ENCODE measurements at regions not wholly inside any gene's neighbourhood (a gene's known extent, or its start where the extent isn't known, plus 50 kb on each side); places are given as distances from the start of the nearest gene placed in this dataset.

- no peak for TF ChIP-seq ZNF462 (CRISPR knock-in tag; IDR thresholded peaks at IDR 0.05)
- TF ChIP-seq EZH2 (IDR thresholded peaks at IDR 0.05; ENCODE audit: low read depth, unreplicated experiment) = no peak
- TF ChIP-seq ZNF331 (CRISPR knock-in tag; IDR thresholded peaks at IDR 0.05; ENCODE audit: low read depth) = no peak
These were observed 76.8 kb upstream of the UBE3A start (continued) for GRCh38 chr15:25515633-25516032.

- DNase-seq (ENCODE audit: low spot score) = peak; percentile 22
- H3K27me3 Mint-ChIP-seq (ENCODE audit: insufficient read depth, low read depth, poor library complexity) = peaks cover 9% of the 10 kb centered on the region
- no peaks in the 10 kb centered on the region for H3K36me3 ChIP-seq (ENCODE audit: insufficient read depth)
- peaks cover 28% of the 10 kb centered on the region for H3K4me1 Mint-ChIP-seq
- no peaks in the 10 kb centered on the region; the same call in 2 of the 3 replicates for H3K36me3 Mint-ChIP-seq (ENCODE audit: low read depth)
- H3F3A ChIP-seq (replicated peaks; ENCODE audit: low read depth) = no peaks in the 10 kb centered on the region
- no peaks in the 10 kb centered on the region; the same call in 2 of the 3 replicates for H3K9me3 Mint-ChIP-seq
- H3K4me3 Mint-ChIP-seq = no peak overlapping the region
- H3K4me3 ChIP-seq = no peak overlapping the region
- H3K9me2 ChIP-seq (ENCODE audit: insufficient read depth) = peaks cover 6% of the 10 kb centered on the region; the same call in 1 of the 2 replicates
- H3K27me3 ChIP-seq (ENCODE audit: insufficient read depth) = no peaks in the 10 kb centered on the region
- H3K79me2 ChIP-seq (replicated peaks; ENCODE audit: insufficient read depth) = no peaks in the 10 kb centered on the region
- no peak overlapping the region for H2AFZ ChIP-seq
- TF ChIP-seq CREB1 (CRISPR knock-in tag; IDR thresholded peaks at IDR 0.05; ENCODE audit: low read depth) = no peak
- no peaks in the 10 kb centered on the region for H4K20me1 ChIP-seq (replicated peaks; ENCODE audit: insufficient read depth)
- no peak for ATAC-seq
- no peak overlapping the region for H3K27ac ChIP-seq (ENCODE audit: low read depth)
- no peak overlapping the region for H3K4me2 ChIP-seq
- peaks cover 19% of the 10 kb centered on the region for H3K4me1 ChIP-seq (ENCODE audit: insufficient read depth)
- no peak overlapping the region for H3K27ac Mint-ChIP-seq
These were observed 75.7 kb upstream of the UBE3A start for GRCh38 chr15:25514522-25514921.

DNA sequence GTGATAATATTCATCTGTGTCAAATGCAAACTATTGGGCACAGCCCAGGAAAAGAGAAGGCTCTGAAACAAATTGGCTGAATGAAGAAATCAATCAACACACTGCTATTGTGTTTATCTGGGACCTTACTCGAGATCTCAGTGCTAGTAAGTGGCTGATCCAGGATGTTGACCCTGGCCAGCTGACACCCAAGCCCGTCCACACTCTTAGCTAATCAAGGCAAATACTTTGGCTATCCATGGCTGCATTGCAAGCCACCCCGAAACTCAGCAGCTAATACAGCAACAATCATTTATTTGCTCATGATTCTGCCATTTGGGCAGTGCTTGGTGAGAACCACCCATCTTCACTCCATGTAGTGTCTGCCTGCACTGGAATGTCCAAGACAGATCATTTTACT, 74.1 kb upstream of the UBE3A start:
- Histone ChIP-seq H4K20me1 (replicated peaks; ENCODE audit: insufficient read depth) (no peaks in the 10 kb centered on the region), H3K79me2 (replicated peaks; ENCODE audit: insufficient read depth) (no peaks in the 10 kb centered on the region), H3K9me2 (ENCODE audit: insufficient read depth) (peaks cover 6% of the 10 kb centered on the region; the same call in 1 of the 2 replicates), H3F3A (replicated peaks; ENCODE audit: low read depth) (no peaks in the 10 kb centered on the region), H3K4me2 (no peak overlapping the region), H3K4me1 (ENCODE audit: insufficient read depth) (peaks cover 19% of the 10 kb centered on the region), H3K36me3 (ENCODE audit: insufficient read depth) (no peaks in the 10 kb centered on the region), H3K27ac (ENCODE audit: low read depth) (no peak overlapping the region), H2AFZ (no peak overlapping the region), H3K27me3 (ENCODE audit: insufficient read depth) (no peaks in the 10 kb centered on the region), H3K4me3 (no peak overlapping the region)
- no peak overlapping the region for H3K4me3 Mint-ChIP-seq
- DNase-seq (ENCODE audit: low spot score) (no peak), ATAC-seq (no peak)
- no peaks in the 10 kb centered on the region; the same call in 2 of the 3 replicates for H3K9me3 Mint-ChIP-seq
- H3K4me1 Mint-ChIP-seq = peaks cover 41% of the 10 kb centered on the region
- H3K27ac Mint-ChIP-seq = no peak overlapping the region
- no peaks in the 10 kb centered on the region; the same call in 2 of the 3 replicates for H3K36me3 Mint-ChIP-seq (ENCODE audit: low read depth)
- peaks cover 9% of the 10 kb centered on the region for H3K27me3 Mint-ChIP-seq (ENCODE audit: insufficient read depth, low read depth, poor library complexity)
- TF ChIP-seq ZNF462 (CRISPR knock-in tag; IDR thresholded peaks at IDR 0.05) (no peak), NANOG (IDR thresholded peaks at IDR 0.05; ENCODE audit: borderline replicate concordance) (no peak)

All from GM23338 (cell line).